Body of pancreas (tissue), 4 donors: ENCODE measurements at regions not wholly inside any gene's neighbourhood (a gene's known extent, or its start where the extent isn't known, plus 50 kb on each side); places are given as distances from the start of the nearest gene placed in this dataset.

Experiments used
- ATAC-seq: fragments of 150-250 bp; one replicate; pipeline ENCODE4 v1.9.1; 2016
- DNase-seq, 4 donors: peaks; one replicate each; pipeline ENCODE4 v3.0.0-alpha.2; 2019
- H3K27ac ChIP-seq, 4 donors: fragments of 200-600 bp; sonication (generic); 1 replicate in 3 of 4; 2 replicates in 1 of 4; pipeline versions ENCODE4 v1.5.1 to v1.6.1; 2016 to 2019; ENCODE audit warnings: mild to moderate bottlenecking in 1 of 4, mixed read lengths in 1 of 4, moderate library complexity in 1 of 4
- H3K27me3 ChIP-seq, 2 donors: fragments of 200-600 bp; sonication (generic); one replicate each; pipeline ENCODE4 v1.6.0; 2016; ENCODE audit warnings: mild to moderate bottlenecking in 1 of 2
- H3K36me3 ChIP-seq, 2 donors: fragments of 200-600 bp; sonication (generic); replicated peaks in 1 of 2; 2 replicates each; pipeline ENCODE4 v1.5.1; 2016; ENCODE audit warnings: low read depth in 2 of 2; ENCODE audit not compliant: insufficient read depth in 1 of 2
- H3K4me1 ChIP-seq: fragments of 200-600 bp; sonication (generic); one replicate; pipeline ENCODE4 v1.6.0; 2016
- H3K4me3 ChIP-seq, 2 donors: fragments of 200-600 bp; sonication (generic); 1 replicate in 1 of 2; 2 replicates in 1 of 2; pipeline ENCODE4 v1.5.1; 2016 to 2019
- H3K9me3 ChIP-seq, 3 donors: fragments of 200-600 bp; sonication (generic); 1 replicate in 2 of 3; 2 replicates in 1 of 3; pipeline ENCODE4 v1.5.1; 2016
- POLR2A ChIP-seq, 3 donors: fragments of 450-650 bp; IDR thresholded peaks; one replicate each; pipeline ENCODE4 v1.6.1; 2016; ENCODE audit warnings: antibody characterized with exemption in 3 of 3, mild to moderate bottlenecking in 2 of 3
- WGBS, 2 donors: methylation state at CpG; one replicate each; pipeline ENCODE4 v1.1.5; 2017; 5-methylcytosine and 5-hydroxymethylcytosine counted together
- intact Hi-C: fragments of 100-400 bp; cut with DNase I; formaldehyde crosslinking; loops from one replicate; pipeline ENCODE4 v1.15.1; 2023
- TF ChIP-seq, protein P1 (sequence below), 7 experiments: fragments of 450-650 bp in 4 of 7; fragments of 200-600 bp in 3 of 7; sonication (generic) in 3 of 7; IDR thresholded peaks; one replicate each; pipeline ENCODE4 v1.5.1; 2016 to 2019; ENCODE audit warnings: antibody characterized with exemption in 7 of 7

- Histone ChIP-seq H3K27ac (no peak overlapping the region), H3K4me1 (no peaks in the 10 kb centered on the region), H3K4me3 (no peak overlapping the region), H3K9me3 (no peaks in the 10 kb centered on the region), H3K36me3 (no peaks in the 10 kb centered on the region), H3K27me3 (no peaks in the 10 kb centered on the region)
- TF ChIP-seq, protein P1, sequence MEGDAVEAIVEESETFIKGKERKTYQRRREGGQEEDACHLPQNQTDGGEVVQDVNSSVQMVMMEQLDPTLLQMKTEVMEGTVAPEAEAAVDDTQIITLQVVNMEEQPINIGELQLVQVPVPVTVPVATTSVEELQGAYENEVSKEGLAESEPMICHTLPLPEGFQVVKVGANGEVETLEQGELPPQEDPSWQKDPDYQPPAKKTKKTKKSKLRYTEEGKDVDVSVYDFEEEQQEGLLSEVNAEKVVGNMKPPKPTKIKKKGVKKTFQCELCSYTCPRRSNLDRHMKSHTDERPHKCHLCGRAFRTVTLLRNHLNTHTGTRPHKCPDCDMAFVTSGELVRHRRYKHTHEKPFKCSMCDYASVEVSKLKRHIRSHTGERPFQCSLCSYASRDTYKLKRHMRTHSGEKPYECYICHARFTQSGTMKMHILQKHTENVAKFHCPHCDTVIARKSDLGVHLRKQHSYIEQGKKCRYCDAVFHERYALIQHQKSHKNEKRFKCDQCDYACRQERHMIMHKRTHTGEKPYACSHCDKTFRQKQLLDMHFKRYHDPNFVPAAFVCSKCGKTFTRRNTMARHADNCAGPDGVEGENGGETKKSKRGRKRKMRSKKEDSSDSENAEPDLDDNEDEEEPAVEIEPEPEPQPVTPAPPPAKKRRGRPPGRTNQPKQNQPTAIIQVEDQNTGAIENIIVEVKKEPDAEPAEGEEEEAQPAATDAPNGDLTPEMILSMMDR (IDR thresholded peaks at IDR 0.05) = no peak
- TF ChIP-seq POLR2A (IDR thresholded peaks at IDR 0.05) = no peak
- 30 to 39% methylated on average over 2 of the region's 2 CpGs for WGBS, 2 donors
- ATAC-seq (no peak), DNase-seq (no peak)
- intact Hi-C loops = no loop called here
Measured at GRCh38 chr2:49686897-49687442, 532.7 kb upstream of the FSHR start.

- Histone ChIP-seq H3K27ac (no peak overlapping the region), H3K36me3 (no peaks in the 10 kb centered on the region), H3K4me3 (no peak overlapping the region), H3K27me3 (no peaks in the 10 kb centered on the region), H3K9me3 (no peaks in the 10 kb centered on the region), H3K4me1 (no peaks in the 10 kb centered on the region)
- intact Hi-C loops = no loop called here
- TF ChIP-seq, protein P1 (IDR thresholded peaks at IDR 0.05) = no peak
- no peak for TF ChIP-seq POLR2A (IDR thresholded peaks at IDR 0.05)
- ATAC-seq (no peak), DNase-seq (no peak)
- WGBS, 2 donors = 41 to 52% methylated on average over 2 of the region's 2 CpGs
Measured at GRCh38 chr2:49686291-49686690, 532.0 kb upstream of the FSHR start.

DNA sequence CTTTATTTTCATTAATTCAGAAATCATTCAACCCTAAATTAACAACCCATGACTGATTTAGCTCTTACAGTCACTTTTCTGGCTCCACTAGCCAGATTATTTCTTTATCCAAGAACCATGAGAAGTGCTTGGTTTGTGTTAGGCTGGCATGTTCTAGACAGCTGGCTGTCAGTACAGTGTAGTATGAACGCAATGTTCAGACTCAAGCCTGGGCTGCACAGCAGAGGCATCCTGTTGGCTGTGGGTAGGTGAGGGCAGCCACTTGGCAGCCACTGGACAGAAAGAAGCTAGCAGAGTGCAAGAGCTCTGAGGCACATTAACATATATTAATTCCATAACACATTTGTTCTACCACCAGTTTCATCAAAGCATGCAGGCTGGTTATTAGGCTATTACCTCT is 522.9 kb upstream of the FSHR start:
- H3K27me3 ChIP-seq = no peaks in the 10 kb centered on the region
- WGBS, 2 donors = 50 to 80% methylated on average over 1 of the region's 1 CpG
- intact Hi-C loops = no loop called here
- no peak overlapping the region for H3K27ac ChIP-seq
- ATAC-seq = no peak
- no peaks in the 10 kb centered on the region for H3K36me3 ChIP-seq
- TF ChIP-seq POLR2A (IDR thresholded peaks at IDR 0.05) = no peak
- no peak for DNase-seq
- no peaks in the 10 kb centered on the region for H3K9me3 ChIP-seq
- H3K4me1 ChIP-seq = no peaks in the 10 kb centered on the region
- no peak overlapping the region for H3K4me3 ChIP-seq

DNA sequence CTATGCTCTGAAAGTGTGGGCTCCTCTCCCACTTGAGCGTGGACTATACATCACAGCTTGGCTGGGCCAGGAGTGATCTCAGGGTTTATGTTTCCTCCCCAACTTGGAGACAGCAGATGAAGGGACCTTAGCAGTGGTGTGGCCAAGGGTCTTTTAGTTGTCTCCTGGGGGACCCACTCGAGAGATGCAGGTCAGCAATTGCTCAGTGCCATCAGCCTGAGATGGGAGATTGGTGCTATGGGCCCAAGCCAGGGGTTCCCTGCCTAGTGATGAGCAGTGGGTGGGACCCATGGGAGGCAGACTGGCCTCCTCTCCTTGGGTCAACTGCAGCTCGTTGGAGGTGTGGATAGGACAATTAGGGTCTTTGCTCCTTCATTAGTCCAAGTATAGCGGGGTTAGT is 510.5 kb upstream of the FSHR start:
- DNase-seq = no peak
- Histone ChIP-seq H3K4me1 (no peaks in the 10 kb centered on the region), H3K27me3 (no peaks in the 10 kb centered on the region), H3K4me3 (no peak overlapping the region), H3K9me3 (no peaks in the 10 kb centered on the region), H3K36me3 (no peaks in the 10 kb centered on the region), H3K27ac (no peak overlapping the region)
- ATAC-seq = no peak
- intact Hi-C loops = no loop called here
- WGBS, 2 donors = 52 to 62% methylated on average over 3 to 4 of the region's 4 CpGs
- TF ChIP-seq, protein P1 (IDR thresholded peaks at IDR 0.05) = no peak
- no peak for TF ChIP-seq POLR2A (IDR thresholded peaks at IDR 0.05)

- no peak overlapping the region for H3K27ac ChIP-seq
Measured at GRCh38 chr2:49661809-49662208, 507.5 kb upstream of the FSHR start.

More at GRCh38 chr2:49661809-49662208, 507.5 kb upstream of the FSHR start:
- no peaks in the 10 kb centered on the region for H3K4me1 ChIP-seq
- 46 to 56% methylated on average over 1 of the region's 1 CpG for WGBS, 2 donors
- H3K9me3 ChIP-seq = no peaks in the 10 kb centered on the region
- DNase-seq = no peak
- ATAC-seq = no peak
- H3K36me3 ChIP-seq = no peaks in the 10 kb centered on the region
- no peak overlapping the region for H3K4me3 ChIP-seq
- no peaks in the 10 kb centered on the region for H3K27me3 ChIP-seq
- intact Hi-C loops = no loop called here
- TF ChIP-seq POLR2A (IDR thresholded peaks at IDR 0.05) = no peak
- TF ChIP-seq, protein P1 (IDR thresholded peaks at IDR 0.05) = no peak
